ENCODE measurements at regions not wholly inside any gene's neighbourhood (a gene's known extent, or its start where the extent isn't known, plus 50 kb on each side); places are given as distances from the start of the nearest gene placed in this dataset.
"Not testable (repeated sequence)": the region's sequence is repeated elsewhere in the genome, so short reads cannot be mapped to it uniquely, and the experiment has no call there.

DNA sequence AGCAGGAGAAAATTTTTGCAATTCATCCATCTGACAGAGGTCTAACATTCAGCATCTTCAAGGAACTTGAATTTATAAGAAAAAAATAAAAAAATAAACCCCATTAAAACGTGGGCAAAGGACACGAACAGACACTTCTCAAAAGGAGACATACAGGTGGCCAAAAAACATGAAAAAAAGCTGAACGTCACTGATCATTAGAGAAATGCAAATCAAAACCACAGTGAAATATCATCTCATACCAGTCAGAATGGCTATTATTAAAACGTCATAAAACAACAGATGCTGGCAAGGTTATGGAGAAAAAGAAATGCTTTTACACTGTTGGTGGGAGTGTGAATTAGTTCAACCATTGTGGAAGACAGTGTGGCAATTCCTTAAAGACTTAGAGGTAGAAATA is 209.2 kb downstream of the SPRY1 start:
- H3K4me3 Mint-ChIP-seq; POLR2A ChIA-PET (ENCODE audit: partially characterized antibody); H3K27me3 ChIP-seq (ENCODE audit: insufficient read depth, low read length); H3K36me3 Mint-ChIP-seq; H3K27me3 Mint-ChIP-seq; CTCF ChIA-PET (ENCODE audit: partially characterized antibody); H3K4me1 ChIP-seq (ENCODE audit: insufficient read depth, low read length); H3K27ac ChIP-seq (ENCODE audit: low read depth, low read length); H3K36me3 ChIP-seq (ENCODE audit: insufficient read depth, low read length); H3K9me3 ChIP-seq (ENCODE audit: control insufficient read depth in 1 of 2, low read length in 2 of 2); H3K4me3 ChIP-seq (ENCODE audit: low read length in 2 of 2); H3K9me3 Mint-ChIP-seq; DNase-seq; intact Hi-C loops (cut with micrococcal nuclease); H3K27ac Mint-ChIP-seq: not testable (repeated sequence)
- H3K4me1 Mint-ChIP-seq, result peaks cover 13 to 15% (median 13%) of the 10 kb centered on the region in 4 donors

DNA sequence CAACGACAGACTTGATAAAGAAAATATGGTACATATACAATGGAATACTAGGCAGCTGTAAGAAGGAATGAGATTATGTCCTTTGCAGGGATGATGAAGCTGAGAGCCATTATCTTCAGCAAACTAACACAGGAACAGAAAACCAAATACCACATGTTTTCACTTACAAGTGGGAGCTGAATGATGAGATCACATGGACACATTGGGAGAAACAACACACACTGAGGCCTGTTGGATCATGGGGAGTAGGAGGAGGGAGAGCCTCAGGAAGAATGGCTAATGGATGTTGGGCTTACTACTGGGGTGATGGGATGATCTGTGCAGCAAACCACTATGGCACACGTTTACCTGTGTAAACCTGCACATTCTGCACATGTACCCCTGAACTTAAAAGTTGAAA is 209.7 kb downstream of the SPRY1 start:
- no peak for DNase-seq
- Histone ChIP-seq H3K9me3 (ENCODE audit: control insufficient read depth in 1 of 2, low read length in 2 of 2) (no peaks in the 10 kb centered on the region), H3K4me1 (ENCODE audit: insufficient read depth, low read length) (no peaks in the 10 kb centered on the region), H3K27ac (ENCODE audit: low read depth, low read length) (no peak overlapping the region), H3K27me3 (ENCODE audit: insufficient read depth, low read length) (no peaks in the 10 kb centered on the region), H3K36me3 (ENCODE audit: insufficient read depth, low read length) (no peaks in the 10 kb centered on the region), H3K4me3 (ENCODE audit: low read length in 2 of 2) (no peak overlapping the region)
- POLR2A ChIA-PET (ENCODE audit: partially characterized antibody), result interaction anchor here (1.5 kb wide), 1 partner anchor 11 kb away, joined by 5 read pairs; no protein-coding TSS in a partner anchor
- intact Hi-C loops (cut with micrococcal nuclease), result no loop called here
- CTCF ChIA-PET (ENCODE audit: partially characterized antibody), result no interaction called here
- Mint-ChIP-seq H3K4me1 (peaks cover 12 to 15% (median 13%) of the 10 kb centered on the region in 4 donors), H3K36me3 (no peaks in the 10 kb centered on the region), H3K4me3 (peak overlapping the region in 1 of 8 donors; percentile 0), H3K27ac (peak overlapping the region in 1 of 7 donors; percentile 13), H3K27me3 (no peaks in the 10 kb centered on the region), H3K9me3 (no peaks in the 10 kb centered on the region)

DNA sequence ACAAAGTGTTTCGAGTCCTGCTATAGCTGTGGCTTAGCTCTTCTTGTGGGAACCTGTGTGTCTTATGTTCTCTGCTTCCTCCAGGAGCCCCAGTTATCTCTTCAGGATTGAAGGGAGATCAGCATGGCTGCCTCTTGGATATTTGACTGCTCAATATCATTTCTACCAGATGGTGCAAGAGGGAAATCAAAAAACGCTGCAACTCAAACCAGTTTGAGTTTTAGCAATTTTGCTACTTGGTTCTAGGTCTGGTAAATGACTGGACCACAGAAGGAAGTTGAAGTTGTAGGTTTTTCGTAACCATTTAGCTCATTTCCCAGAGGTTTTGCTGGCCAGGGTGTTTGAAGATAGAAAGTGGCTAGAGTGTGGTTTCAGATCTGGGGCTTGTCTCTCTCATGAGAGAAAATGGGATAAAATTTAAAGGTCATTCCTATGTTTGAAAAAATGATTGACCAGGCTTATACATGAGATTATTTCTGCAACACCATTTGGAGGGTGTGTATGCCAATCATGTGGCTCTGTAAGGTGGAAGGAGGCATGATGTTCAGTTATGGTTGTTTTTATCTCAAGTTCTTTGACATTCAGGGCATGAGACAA is 210.4 kb downstream of the SPRY1 start:
- Histone ChIP-seq H3K4me1 (ENCODE audit: insufficient read depth, low read length) (no peaks in the 10 kb centered on the region), H3K4me3 (ENCODE audit: low read length in 2 of 2) (no peak overlapping the region), H3K36me3 (ENCODE audit: insufficient read depth, low read length) (no peaks in the 10 kb centered on the region), H3K27ac (ENCODE audit: low read depth, low read length) (no peak overlapping the region), H3K9me3 (ENCODE audit: control insufficient read depth in 1 of 2, low read length in 2 of 2) (no peaks in the 10 kb centered on the region), H3K27me3 (ENCODE audit: insufficient read depth, low read length) (no peaks in the 10 kb centered on the region)
- Mint-ChIP-seq H3K4me3 (peak overlapping the region in 1 of 8 donors; percentile 4), H3K27me3 (no peaks in the 10 kb centered on the region), H3K9me3 (no peaks in the 10 kb centered on the region), H3K4me1 (peaks cover 12 to 15% (median 12%) of the 10 kb centered on the region in 4 donors), H3K36me3 (no peaks in the 10 kb centered on the region), H3K27ac (peak overlapping the region in 3 of 7 donors; percentile 1 to 54 (median 20))
- no peak for DNase-seq
- intact Hi-C loops (cut with micrococcal nuclease), result no loop called here
- ChIA-PET CTCF (ENCODE audit: partially characterized antibody) (no interaction called here), POLR2A (ENCODE audit: partially characterized antibody) (interaction anchor here (1.5 kb wide), 1 partner anchor 10 kb away, joined by 5 read pairs; no protein-coding TSS in a partner anchor)

DNA sequence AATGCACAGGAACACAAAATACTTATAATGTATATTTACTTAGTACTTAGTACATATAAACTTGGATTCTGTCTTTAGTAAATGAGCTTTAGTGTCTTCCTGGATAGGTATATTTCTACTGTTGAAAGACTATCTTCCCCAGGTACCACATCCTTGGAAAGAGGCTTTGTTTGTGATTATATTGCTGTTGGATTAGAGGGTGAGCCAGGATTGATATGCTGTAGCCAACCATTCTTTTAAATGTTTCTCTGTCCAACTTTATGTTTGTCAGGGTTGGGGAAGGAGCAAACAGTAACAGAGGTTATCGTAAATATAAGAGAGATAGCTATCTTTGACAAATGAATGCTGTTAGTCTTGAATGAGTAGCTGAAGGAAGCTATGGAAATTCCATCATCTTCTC is 213.2 kb downstream of the SPRY1 start:
- Mint-ChIP-seq H3K27me3 (no peaks in the 10 kb centered on the region), H3K4me3 (no peak overlapping the region), H3K27ac (no peak overlapping the region), H3K4me1 (peaks cover 10 to 15% (median 12%) of the 10 kb centered on the region in 4 donors), H3K9me3 (no peaks in the 10 kb centered on the region), H3K36me3 (no peaks in the 10 kb centered on the region)
- ChIA-PET POLR2A (ENCODE audit: partially characterized antibody) (no interaction called here), CTCF (ENCODE audit: partially characterized antibody) (no interaction called here)
- no peak overlapping the region for H3K4me3 ChIP-seq (ENCODE audit: low read length in 2 of 2)
- H3K4me1 ChIP-seq (ENCODE audit: insufficient read depth, low read length), result no peaks in the 10 kb centered on the region
- no peaks in the 10 kb centered on the region for H3K36me3 ChIP-seq (ENCODE audit: insufficient read depth, low read length)
- no peaks in the 10 kb centered on the region for H3K9me3 ChIP-seq (ENCODE audit: control insufficient read depth in 1 of 2, low read length in 2 of 2)
- H3K27ac ChIP-seq (ENCODE audit: low read depth, low read length), result no peak overlapping the region
- intact Hi-C loops (cut with micrococcal nuclease), result no loop called here
- no peaks in the 10 kb centered on the region for H3K27me3 ChIP-seq (ENCODE audit: insufficient read depth, low read length)
- DNase-seq, result no peak

DNA sequence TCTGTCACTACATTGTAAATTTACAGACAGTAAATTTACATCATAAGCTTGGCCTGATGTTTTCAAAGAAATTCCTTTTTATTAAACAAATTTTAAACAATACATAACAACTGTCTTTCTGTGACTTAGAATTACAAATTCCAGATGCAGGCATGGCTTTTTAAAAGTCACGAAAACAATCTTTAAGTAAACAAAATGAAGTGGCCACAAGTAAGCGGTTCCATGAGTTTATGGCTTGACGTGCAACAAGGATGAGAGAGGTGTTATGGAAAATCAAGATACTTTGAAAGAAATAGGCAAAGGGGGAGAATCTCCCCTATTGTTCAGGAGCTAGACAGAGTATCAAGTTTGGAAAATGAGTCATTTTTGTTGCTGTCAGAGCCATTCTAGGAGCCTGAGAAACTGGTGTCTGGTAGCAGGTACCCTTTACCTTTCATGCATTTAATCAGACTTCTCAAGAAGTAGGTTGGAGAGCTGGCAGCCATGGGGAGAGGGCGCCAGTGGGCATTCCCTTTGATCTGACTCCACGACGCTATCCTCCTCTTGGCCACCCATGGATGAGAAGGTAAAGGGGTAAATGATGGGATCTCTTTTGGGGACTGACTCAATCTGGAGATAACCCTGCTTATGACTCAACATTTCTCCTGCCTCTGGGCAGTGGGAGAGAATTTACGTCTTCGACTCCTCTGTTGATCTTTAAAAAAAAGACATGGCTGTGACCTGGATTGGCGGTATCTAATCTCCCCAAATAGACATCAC is 217.2 kb downstream of the SPRY1 start:
- ChIA-PET POLR2A (ENCODE audit: partially characterized antibody) (no interaction called here), CTCF (ENCODE audit: partially characterized antibody) (no interaction called here)
- H3K4me1 Mint-ChIP-seq, result peaks cover 12 to 16% (median 13%) of the 10 kb centered on the region in 4 donors
- H3K36me3 Mint-ChIP-seq, result no peaks in the 10 kb centered on the region
- no peaks in the 10 kb centered on the region for H3K27me3 Mint-ChIP-seq
- Histone ChIP-seq H3K4me3 (ENCODE audit: low read length in 2 of 2) (no peak overlapping the region), H3K27ac (ENCODE audit: low read depth, low read length) (no peak overlapping the region), H3K4me1 (ENCODE audit: insufficient read depth, low read length) (peaks cover 20% of the 10 kb centered on the region), H3K36me3 (ENCODE audit: insufficient read depth, low read length) (no peaks in the 10 kb centered on the region), H3K27me3 (ENCODE audit: insufficient read depth, low read length) (no peaks in the 10 kb centered on the region), H3K9me3 (ENCODE audit: control insufficient read depth in 1 of 2, low read length in 2 of 2) (no peaks in the 10 kb centered on the region)
- H3K4me3 Mint-ChIP-seq, result no peak overlapping the region
- no peak overlapping the region for H3K27ac Mint-ChIP-seq
- H3K9me3 Mint-ChIP-seq, result no peaks in the 10 kb centered on the region
- no peak for DNase-seq
- intact Hi-C loops (cut with micrococcal nuclease), result no loop called here

DNA sequence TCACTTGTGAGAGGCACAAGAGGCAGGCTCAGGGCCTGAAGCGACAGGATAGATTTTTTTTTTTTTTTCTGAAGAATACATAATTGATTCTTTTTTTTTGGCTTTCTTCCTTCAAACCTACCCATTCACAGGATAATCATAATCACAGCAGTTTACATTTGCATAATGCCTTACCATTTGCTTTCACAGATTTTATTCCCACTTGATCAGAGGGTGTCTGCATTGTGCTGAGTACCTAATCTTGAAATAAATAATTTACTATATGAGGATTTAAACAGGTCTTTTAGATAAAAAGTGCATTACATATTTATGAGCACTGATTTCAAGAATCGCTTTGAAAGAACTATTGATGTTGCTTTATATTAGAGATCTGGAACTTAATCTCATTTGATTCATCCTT is 219.3 kb downstream of the SPRY1 start:
- Histone ChIP-seq H3K9me3 (ENCODE audit: control insufficient read depth in 1 of 2, low read length in 2 of 2) (no peaks in the 10 kb centered on the region), H3K4me1 (ENCODE audit: insufficient read depth, low read length) (peaks cover 20% of the 10 kb centered on the region), H3K36me3 (ENCODE audit: insufficient read depth, low read length) (no peaks in the 10 kb centered on the region), H3K27ac (ENCODE audit: low read depth, low read length) (no peak overlapping the region), H3K4me3 (ENCODE audit: low read length in 2 of 2) (no peak overlapping the region), H3K27me3 (ENCODE audit: insufficient read depth, low read length) (no peaks in the 10 kb centered on the region)
- no peak for DNase-seq
- H3K27me3 Mint-ChIP-seq, result no peaks in the 10 kb centered on the region
- H3K9me3 Mint-ChIP-seq, result peaks cover 0 to 3% (median 0%) of the 10 kb centered on the region in 8 donors
- intact Hi-C loops (cut with micrococcal nuclease), result loop anchor here (5.0 kb wide), 1 partner anchor 54 kb away; no protein-coding TSS in a partner anchor
- H3K27ac Mint-ChIP-seq, result peak overlapping the region in 3 of 7 donors; percentile 44 to 99 (median 90)
- H3K36me3 Mint-ChIP-seq, result no peaks in the 10 kb centered on the region
- H3K4me1 Mint-ChIP-seq, result peaks cover 12 to 16% (median 14%) of the 10 kb centered on the region in 4 donors
- POLR2A ChIA-PET (ENCODE audit: partially characterized antibody), result no interaction called here
- H3K4me3 Mint-ChIP-seq, result no peak overlapping the region
- CTCF ChIA-PET (ENCODE audit: partially characterized antibody), result no interaction called here

DNA sequence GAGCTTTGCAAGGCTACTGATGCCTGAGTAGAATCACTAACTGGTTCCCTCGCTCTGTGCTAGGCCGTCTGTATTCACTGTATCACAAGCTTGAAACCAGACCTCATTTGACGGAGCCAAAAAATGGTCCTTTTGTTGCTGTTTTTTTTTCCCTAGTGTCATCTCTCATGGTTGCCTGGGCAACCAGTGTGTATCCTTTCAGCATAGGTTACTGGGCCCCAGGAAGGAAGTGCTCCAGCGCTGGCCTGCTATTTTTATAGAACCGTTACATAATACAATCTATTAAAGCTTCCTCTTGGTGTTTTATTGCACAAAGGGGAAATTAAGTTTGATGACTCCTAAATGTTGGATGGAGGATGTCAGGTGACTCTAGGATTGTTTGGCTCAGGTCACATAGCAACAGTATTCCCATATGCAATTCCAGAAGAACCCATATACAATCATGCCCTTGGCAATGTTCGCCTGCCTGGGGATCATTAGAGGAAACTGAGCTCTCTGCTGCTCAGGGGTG is 220.4 kb downstream of the SPRY1 start:
- H3K9me3 Mint-ChIP-seq, result peaks cover 0 to 3% (median 0%) of the 10 kb centered on the region in 8 donors
- Histone ChIP-seq H3K9me3 (ENCODE audit: control insufficient read depth in 1 of 2, low read length in 2 of 2) (no peaks in the 10 kb centered on the region), H3K27ac (ENCODE audit: low read depth, low read length) (peak overlapping the region; percentile 31), H3K4me1 (ENCODE audit: insufficient read depth, low read length) (peaks cover 20% of the 10 kb centered on the region), H3K27me3 (ENCODE audit: insufficient read depth, low read length) (no peaks in the 10 kb centered on the region), H3K4me3 (ENCODE audit: low read length in 2 of 2) (no peak overlapping the region), H3K36me3 (ENCODE audit: insufficient read depth, low read length) (no peaks in the 10 kb centered on the region)
- H3K4me3 Mint-ChIP-seq, result peak overlapping the region; percentile 5 to 72 (median 36)
- H3K36me3 Mint-ChIP-seq, result no peaks in the 10 kb centered on the region
- POLR2A ChIA-PET (ENCODE audit: partially characterized antibody), result interaction anchor here (1.3 to 1.7 kb wide), 2 partner anchors 10 to 17 kb away, joined by 4 to 5 read pairs; no protein-coding TSS in a partner anchor
- intact Hi-C loops (cut with micrococcal nuclease), result loop anchor here (1.0 to 5.0 kb wide), 2 partner anchors 17 to 55 kb away; no protein-coding TSS in a partner anchor
- peaks cover 12 to 16% (median 14%) of the 10 kb centered on the region in 4 donors for H3K4me1 Mint-ChIP-seq
- H3K27me3 Mint-ChIP-seq, result no peaks in the 10 kb centered on the region
- peak; percentile 64 to 80 (median 80) for DNase-seq
- H3K27ac Mint-ChIP-seq, result peak overlapping the region; percentile 83 to 99 (median 94)
- CTCF ChIA-PET (ENCODE audit: partially characterized antibody), result interaction anchor here (0.9 kb wide), 1 partner anchor 50 kb away, joined by 3 read pairs; no protein-coding TSS in a partner anchor
